Esophagus muscularis mucosa (tissue), 4 donors: ENCODE measurements at regions not wholly inside any gene's neighbourhood (a gene's known extent, or its start where the extent isn't known, plus 50 kb on each side); places are given as distances from the start of the nearest gene placed in this dataset.

ENCODE experiments used
- CTCF ChIP-seq, 3 experiments: fragments of 200-600 bp in 2 of 3; fragments of 450-650 bp in 1 of 3; sonication (generic) in 2 of 3; IDR thresholded peaks; one replicate each; pipeline ENCODE4 v1.5.1; 2017 to 2019; ENCODE audit warnings: antibody characterized with exemption in 3 of 3, mild to moderate bottlenecking in 2 of 3, moderate library complexity in 1 of 3
- EP300 ChIP-seq: sonication (generic); formaldehyde crosslinking; IDR thresholded peaks from one replicate; pipeline ENCODE4 v1.6.1; 2017; ENCODE audit warnings: antibody characterized with exemption
- POLR2A ChIP-seq: fragments of 450-650 bp; IDR thresholded peaks from one replicate; pipeline ENCODE4 v1.6.1; 2017; ENCODE audit warnings: antibody characterized with exemption, moderate library complexity, mild to moderate bottlenecking, low read depth
- POLR2AphosphoS5 ChIP-seq, 2 donors: sonication (generic); formaldehyde crosslinking; IDR thresholded peaks; one replicate each; pipeline ENCODE4 v1.6.1; 2017; ENCODE audit warnings: antibody characterized with exemption in 2 of 2

- TF ChIP-seq CTCF (IDR thresholded peaks at IDR 0.05) (no peak), POLR2A (no peak), EP300 (no peak), POLR2AphosphoS5 (IDR thresholded peaks at IDR 0.05) (no peak)
Measured at GRCh38 chr9:1538301-1538700, 476.8 kb upstream of the SMARCA2 start.
